NCI-H128 (cell line): ENCODE measurements at regions not wholly inside any gene's neighbourhood (a gene's known extent, or its start where the extent isn't known, plus 50 kb on each side); places are given as distances from the start of the nearest gene placed in this dataset.

Experiments
- DNase-seq: peaks from one replicate; lab custom pipeline; 2025; ENCODE audit not compliant: unreplicated experiment; lab: John Stamatoyannopoulos, UW

DNA sequence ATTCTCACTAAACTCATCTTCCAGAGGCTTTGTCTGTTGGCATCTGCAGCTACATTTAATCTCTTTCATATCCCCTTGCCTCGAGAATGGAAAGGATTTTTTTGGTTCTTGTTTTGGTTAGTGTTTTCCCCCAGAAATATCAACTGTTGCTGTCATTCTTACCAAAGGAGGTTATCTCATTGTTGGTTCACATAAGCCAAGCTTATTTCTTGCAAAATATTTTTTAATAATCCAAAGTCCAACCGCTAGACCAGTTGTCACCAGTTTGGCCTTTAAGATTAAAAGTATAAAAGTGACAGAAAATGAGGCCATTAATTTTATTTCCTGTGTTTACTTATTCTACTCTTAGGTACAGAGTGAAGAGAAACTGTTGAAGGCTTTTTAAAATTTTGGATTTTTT lies 66.5 kb upstream of the PROX1 start:
- no peak for DNase-seq

- no peak for DNase-seq
Observed at GRCh38 chr1:213921712-213922111, 66.1 kb upstream of the PROX1 start.

DNA sequence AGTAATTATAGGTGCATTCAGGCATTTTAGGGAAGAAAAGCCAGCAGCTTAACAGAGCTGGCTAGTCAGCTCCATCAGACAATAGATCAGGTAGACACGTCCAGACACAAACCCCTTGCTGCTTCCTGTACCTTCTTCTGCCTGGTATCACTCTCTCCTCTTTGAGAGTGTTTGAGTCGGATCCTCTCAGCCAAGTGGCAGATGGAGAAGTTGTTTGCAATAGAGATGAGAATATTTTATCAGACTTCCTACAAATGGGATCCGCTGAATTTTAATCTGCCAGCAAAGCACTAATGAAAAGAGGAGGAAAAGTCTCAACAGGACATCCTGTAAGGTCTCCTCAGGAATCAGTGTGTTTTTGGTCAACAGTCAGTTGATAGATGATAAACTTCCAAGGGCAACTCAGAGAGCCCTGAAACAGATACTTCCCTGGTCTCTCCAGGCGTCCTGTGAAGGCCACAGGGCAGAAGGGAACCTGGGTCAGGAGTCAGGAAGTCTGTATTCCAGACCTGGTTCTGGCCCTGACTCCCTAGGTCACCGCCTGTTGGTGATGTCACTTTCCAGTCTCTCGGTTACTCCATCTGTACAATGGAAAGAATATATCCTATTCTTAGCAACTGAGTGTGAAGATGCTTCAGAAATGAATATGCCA lies 62.1 kb upstream of the PROX1 start:
- DNase-seq = no peak

DNA sequence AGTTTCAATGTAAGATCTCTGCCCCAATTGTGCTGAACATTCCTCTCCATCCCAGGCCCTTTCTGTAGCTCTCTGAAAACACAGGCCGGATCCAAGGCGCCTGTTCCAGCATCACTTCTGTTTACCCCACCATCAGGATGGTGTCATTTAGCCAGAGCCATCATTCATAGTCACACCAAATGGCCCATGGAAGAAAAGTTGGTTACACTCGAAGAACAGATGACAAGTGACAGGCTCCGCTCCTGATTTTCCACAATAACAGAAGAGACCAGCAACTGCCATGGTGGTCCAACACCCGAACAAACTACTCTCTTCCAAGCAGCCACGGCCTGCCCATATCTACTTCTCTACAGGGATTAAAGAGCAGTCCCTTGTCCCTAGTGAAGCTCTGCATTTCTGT lies 59.9 kb upstream of the PROX1 start:
- DNase-seq = no peak

GRCh38 chr1:213929398-213929797 lies 58.4 kb upstream of the PROX1 start:
- DNase-seq = no peak

DNA sequence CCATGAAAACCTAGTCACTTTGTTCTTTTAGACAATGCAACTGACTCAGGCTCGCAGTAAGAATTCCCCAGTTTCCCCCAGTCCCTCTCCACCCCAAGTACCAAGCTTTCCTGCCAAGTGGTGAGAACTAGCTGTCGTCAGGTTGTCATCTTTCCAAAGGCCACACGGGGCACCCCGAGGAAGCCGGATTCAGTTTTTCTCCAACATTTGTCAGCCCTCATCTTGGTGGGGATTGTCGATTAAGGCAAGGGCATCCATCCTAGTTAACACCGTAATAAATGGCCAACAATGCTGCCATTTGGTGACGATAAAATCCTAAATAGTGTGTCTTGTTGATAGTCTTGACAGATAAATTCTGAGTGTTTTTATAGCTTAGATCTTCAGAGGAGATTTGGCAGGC lies 55.9 kb upstream of the PROX1 start:
- no peak for DNase-seq

GRCh38 chr1:213933336-213933735 lies 54.4 kb upstream of the PROX1 start:
- no peak for DNase-seq

- peak; percentile 87 for DNase-seq
Observed at GRCh38 chr1:213934649-213935048, 53.1 kb upstream of the PROX1 start.

GRCh38 chr1:213936571-213936970 lies 51.2 kb upstream of the PROX1 start:
- DNase-seq = no peak
